ENCODE measurements at regions not wholly inside any gene's neighbourhood (a gene's known extent, or its start where the extent isn't known, plus 50 kb on each side); places are given as distances from the start of the nearest gene placed in this dataset.

- Histone ChIP-seq H2AFZ (ENCODE audit: low read depth, low read length) (no peak overlapping the region), H3K4me1 (ENCODE audit: low read length) (no peaks in the 10 kb centered on the region), H3K36me3 (replicated peaks; ENCODE audit: low read depth, low read length) (no peaks in the 10 kb centered on the region), H3K9me3 (ENCODE audit: insufficient read depth, low read length) (no peaks in the 10 kb centered on the region; the same call in 1 of the 2 replicates), H3K4me2 (ENCODE audit: low read length) (no peak overlapping the region), H3K4me3 (ENCODE audit: low read length) (no peak overlapping the region), H3K27ac (ENCODE audit: low read length) (no peak overlapping the region), H3K79me2 (ENCODE audit: low read length) (no peaks in the 10 kb centered on the region), H3K9ac (ENCODE audit: low read length) (no peak overlapping the region), H3K27me3 (ENCODE audit: low read depth, low read length) (no peaks in the 10 kb centered on the region), H4K20me1 (ENCODE audit: insufficient read depth, low read length) (no peaks in the 10 kb centered on the region)
- TF ChIP-seq, protein P1, sequence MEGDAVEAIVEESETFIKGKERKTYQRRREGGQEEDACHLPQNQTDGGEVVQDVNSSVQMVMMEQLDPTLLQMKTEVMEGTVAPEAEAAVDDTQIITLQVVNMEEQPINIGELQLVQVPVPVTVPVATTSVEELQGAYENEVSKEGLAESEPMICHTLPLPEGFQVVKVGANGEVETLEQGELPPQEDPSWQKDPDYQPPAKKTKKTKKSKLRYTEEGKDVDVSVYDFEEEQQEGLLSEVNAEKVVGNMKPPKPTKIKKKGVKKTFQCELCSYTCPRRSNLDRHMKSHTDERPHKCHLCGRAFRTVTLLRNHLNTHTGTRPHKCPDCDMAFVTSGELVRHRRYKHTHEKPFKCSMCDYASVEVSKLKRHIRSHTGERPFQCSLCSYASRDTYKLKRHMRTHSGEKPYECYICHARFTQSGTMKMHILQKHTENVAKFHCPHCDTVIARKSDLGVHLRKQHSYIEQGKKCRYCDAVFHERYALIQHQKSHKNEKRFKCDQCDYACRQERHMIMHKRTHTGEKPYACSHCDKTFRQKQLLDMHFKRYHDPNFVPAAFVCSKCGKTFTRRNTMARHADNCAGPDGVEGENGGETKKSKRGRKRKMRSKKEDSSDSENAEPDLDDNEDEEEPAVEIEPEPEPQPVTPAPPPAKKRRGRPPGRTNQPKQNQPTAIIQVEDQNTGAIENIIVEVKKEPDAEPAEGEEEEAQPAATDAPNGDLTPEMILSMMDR (IDR thresholded peaks at IDR 0.05; ENCODE audit: low read depth, low read length): no peak
Measured at GRCh38 chr7:69190763-69191162, 407.5 kb upstream of the AUTS2 start.

DNA sequence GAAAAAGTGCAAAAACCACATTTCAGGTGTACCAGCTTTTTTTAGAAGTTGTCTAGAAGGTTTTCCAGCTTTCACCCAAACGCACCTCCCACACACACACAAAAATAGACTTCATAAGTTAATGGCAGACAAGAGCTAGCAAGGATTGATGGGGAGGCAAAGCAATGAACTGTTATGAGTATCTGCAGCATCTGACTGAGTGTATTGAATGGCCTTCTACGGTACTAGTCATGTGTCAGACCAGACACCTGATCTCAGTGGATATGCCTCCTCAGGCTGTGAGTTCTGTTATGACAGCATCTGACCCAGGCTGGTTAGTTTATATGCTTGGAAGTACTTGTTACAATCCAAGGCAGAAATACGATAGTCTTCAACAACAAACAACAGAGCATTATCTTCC is 406.1 kb upstream of the AUTS2 start:
- Histone ChIP-seq H3K4me1 (ENCODE audit: low read length) (no peaks in the 10 kb centered on the region), H3K4me2 (ENCODE audit: low read length) (no peak overlapping the region), H3K9me3 (ENCODE audit: insufficient read depth, low read length) (no peaks in the 10 kb centered on the region; the same call in 1 of the 2 replicates), H3K4me3 (ENCODE audit: low read length) (no peak overlapping the region), H3K36me3 (replicated peaks; ENCODE audit: low read depth, low read length) (no peaks in the 10 kb centered on the region), H3K27ac (ENCODE audit: low read length) (no peak overlapping the region), H3K79me2 (ENCODE audit: low read length) (no peaks in the 10 kb centered on the region), H3K27me3 (ENCODE audit: low read depth, low read length) (no peaks in the 10 kb centered on the region), H4K20me1 (ENCODE audit: insufficient read depth, low read length) (no peaks in the 10 kb centered on the region), H2AFZ (ENCODE audit: low read depth, low read length) (no peak overlapping the region), H3K9ac (ENCODE audit: low read length) (no peak overlapping the region)
- TF ChIP-seq, protein P1 (IDR thresholded peaks at IDR 0.05; ENCODE audit: low read depth, low read length): no peak

DNA sequence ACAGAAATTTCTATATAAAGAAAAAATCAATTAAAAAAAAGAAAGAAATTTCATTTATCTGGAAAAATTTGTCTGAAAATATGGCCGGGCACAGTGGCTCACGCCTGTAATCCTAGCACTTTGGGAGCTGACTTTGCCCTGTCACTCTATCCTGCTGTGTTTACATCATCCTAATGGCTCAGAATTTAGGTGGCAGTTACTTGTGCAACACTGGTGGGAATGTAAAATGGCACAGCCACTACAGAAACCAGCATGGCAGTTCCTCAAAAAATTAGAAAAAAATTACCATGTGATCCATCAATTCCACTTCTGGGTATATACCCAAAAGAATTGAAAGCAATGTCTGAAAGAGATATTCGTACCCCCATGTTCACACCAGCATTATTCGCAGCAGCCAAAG is 405.2 kb upstream of the AUTS2 start:
- H3K36me3 ChIP-seq (replicated peaks; ENCODE audit: low read depth, low read length): no peaks in the 10 kb centered on the region
- no peak overlapping the region for H2AFZ ChIP-seq (ENCODE audit: low read depth, low read length)
- H3K4me2 ChIP-seq (ENCODE audit: low read length): no peak overlapping the region
- TF ChIP-seq, protein P1 (IDR thresholded peaks at IDR 0.05; ENCODE audit: low read depth, low read length): no peak
- no peak for TF ChIP-seq EZH2phosphoT487 (IDR thresholded peaks at IDR 0.05; ENCODE audit: low read depth)
- H3K27me3 ChIP-seq (ENCODE audit: low read depth, low read length): no peaks in the 10 kb centered on the region
- no peak overlapping the region for H3K27ac ChIP-seq (ENCODE audit: low read length)
- H4K20me1 ChIP-seq (ENCODE audit: insufficient read depth, low read length): no peaks in the 10 kb centered on the region
- no peak overlapping the region for H3K9ac ChIP-seq (ENCODE audit: low read length)
- H3K4me3 ChIP-seq (ENCODE audit: low read length): no peak overlapping the region
- no peaks in the 10 kb centered on the region for H3K4me1 ChIP-seq (ENCODE audit: low read length)
- H3K9me3 ChIP-seq (ENCODE audit: insufficient read depth, low read length): no peaks in the 10 kb centered on the region; the same call in 1 of the 2 replicates
- no peaks in the 10 kb centered on the region for H3K79me2 ChIP-seq (ENCODE audit: low read length)

GRCh38 chr7:69196593-69196992 is 401.7 kb upstream of the AUTS2 start:
- no peaks in the 10 kb centered on the region for H3K4me1 ChIP-seq (ENCODE audit: low read length)
- H3K27me3 ChIP-seq (ENCODE audit: low read depth, low read length): no peaks in the 10 kb centered on the region
- no peaks in the 10 kb centered on the region for H3K36me3 ChIP-seq (replicated peaks; ENCODE audit: low read depth, low read length)
- H3K27ac ChIP-seq (ENCODE audit: low read length): no peak overlapping the region
- no peak overlapping the region for H3K4me3 ChIP-seq (ENCODE audit: low read length)
- no peaks in the 10 kb centered on the region; the same call in 1 of the 2 replicates for H3K9me3 ChIP-seq (ENCODE audit: insufficient read depth, low read length)
- TF ChIP-seq EZH2phosphoT487 (IDR thresholded peaks at IDR 0.05; ENCODE audit: low read depth): no peak
- TF ChIP-seq, protein P1 (IDR thresholded peaks at IDR 0.05; ENCODE audit: low read depth, low read length): no peak
- H2AFZ ChIP-seq (ENCODE audit: low read depth, low read length): no peak overlapping the region
- no peak overlapping the region for H3K4me2 ChIP-seq (ENCODE audit: low read length)
- H4K20me1 ChIP-seq (ENCODE audit: insufficient read depth, low read length): no peaks in the 10 kb centered on the region
- no peak overlapping the region for H3K9ac ChIP-seq (ENCODE audit: low read length)
- H3K79me2 ChIP-seq (ENCODE audit: low read length): no peaks in the 10 kb centered on the region

All from OCI-LY3 (cell line).